ENCODE measurements at regions not wholly inside any gene's neighbourhood (a gene's known extent, or its start where the extent isn't known, plus 50 kb on each side); places are given as distances from the start of the nearest gene placed in this dataset.

DNA sequence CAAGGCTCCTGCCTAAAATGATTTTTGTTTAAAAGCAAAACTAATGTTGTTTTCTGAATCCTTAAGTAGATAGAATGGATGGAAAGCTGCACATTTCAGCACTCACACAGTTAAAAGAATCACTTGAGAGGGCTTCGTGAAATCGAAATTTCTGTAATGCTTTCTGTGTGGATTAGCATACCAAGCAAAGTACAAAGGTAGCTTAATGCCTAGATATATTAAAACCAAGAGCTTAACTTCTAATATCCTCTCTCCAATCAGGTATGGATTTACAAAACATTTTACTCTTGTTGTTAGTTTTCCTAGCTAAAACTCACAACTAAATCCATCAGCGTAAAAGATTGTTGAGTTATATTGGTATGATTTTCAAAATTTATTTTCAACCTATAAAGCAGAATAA lies 378.8 kb upstream of the PRMT6 start:
- no peak for DNase-seq (ENCODE audit: low spot score)

GRCh38 chr1:106678279-106679050 lies 378.0 kb upstream of the PRMT6 start:
- peak; percentile 31 for DNase-seq (ENCODE audit: low spot score)

DNA sequence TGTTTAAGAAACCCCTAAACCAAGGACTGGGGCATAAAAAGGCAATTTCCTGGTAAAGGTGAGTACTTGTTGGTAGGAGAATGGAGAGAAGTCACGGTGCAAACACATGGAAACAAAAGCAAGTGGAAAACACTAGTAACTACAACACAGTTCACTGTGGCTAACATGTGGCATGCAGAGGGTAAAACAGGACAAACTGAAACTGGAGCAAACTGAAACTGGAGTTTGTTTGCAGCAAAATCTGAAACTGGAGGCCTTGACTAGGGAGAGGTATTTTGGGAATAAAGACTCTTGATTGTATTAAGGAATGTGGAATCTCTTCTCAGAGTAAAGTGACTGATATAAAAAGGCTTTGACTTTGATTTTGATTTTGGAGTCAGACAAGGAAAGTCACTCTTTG lies 376.3 kb upstream of the PRMT6 start:
- DNase-seq (ENCODE audit: low spot score) = no peak

GRCh38 chr1:106680776-106681344 lies 375.6 kb upstream of the PRMT6 start:
- DNase-seq (ENCODE audit: low spot score) = no peak

GRCh38 chr1:106681939-106682522 lies 374.4 kb upstream of the PRMT6 start:
- no peak for DNase-seq (ENCODE audit: low spot score)

GRCh38 chr1:106688446-106688845 lies 368.0 kb upstream of the PRMT6 start:
- no peak for DNase-seq (ENCODE audit: low spot score)

- DNase-seq (ENCODE audit: low spot score) = no peak
Measured at GRCh38 chr1:106698660-106699059, 357.8 kb upstream of the PRMT6 start.

- DNase-seq (ENCODE audit: low spot score) = peak; percentile 9
Measured at GRCh38 chr1:106699433-106699832, 357.0 kb upstream of the PRMT6 start.

DNA sequence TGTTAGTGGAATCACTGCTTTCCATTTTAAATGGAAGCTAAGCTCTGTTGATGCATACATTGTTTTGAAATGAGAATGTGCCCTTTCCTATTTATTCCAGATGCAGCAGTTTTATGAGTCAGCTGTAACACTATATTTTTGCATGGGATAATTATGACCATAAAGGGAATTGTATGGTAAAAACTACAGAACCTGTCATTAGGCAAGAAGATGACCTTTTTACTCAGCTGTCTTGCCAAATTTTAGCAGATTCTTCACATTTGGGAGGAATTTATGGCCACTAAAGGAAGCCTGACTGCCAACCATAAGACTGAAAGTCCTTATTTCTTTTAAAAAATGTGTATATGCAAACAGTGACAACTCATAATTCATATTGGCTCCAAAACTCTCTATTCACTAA lies 356.3 kb upstream of the PRMT6 start:
- DNase-seq (ENCODE audit: low spot score) = peak; percentile 19

DNA sequence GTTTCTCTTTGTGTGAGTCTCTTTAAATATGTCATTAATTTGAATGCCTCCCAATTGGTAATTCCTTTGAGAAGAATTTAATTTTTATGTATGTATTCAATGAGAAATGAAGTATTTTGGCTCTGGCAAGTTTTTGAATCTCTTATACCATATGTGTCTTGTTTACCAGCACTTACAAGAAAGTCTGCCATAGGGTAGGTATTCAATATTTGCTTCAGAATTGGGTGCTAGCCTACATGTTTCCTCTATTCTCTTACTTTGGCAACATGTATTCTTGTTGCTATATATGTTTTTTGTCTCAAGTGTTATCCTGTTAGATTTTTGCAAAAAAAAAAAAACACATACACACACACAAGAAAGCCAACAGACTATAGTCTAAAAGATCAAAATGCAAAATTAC lies 350.5 kb upstream of the PRMT6 start:
- no peak for DNase-seq (ENCODE audit: low spot score)

- DNase-seq (ENCODE audit: low spot score) = no peak
Measured at GRCh38 chr1:106717591-106717990, 338.9 kb upstream of the PRMT6 start.

DNA sequence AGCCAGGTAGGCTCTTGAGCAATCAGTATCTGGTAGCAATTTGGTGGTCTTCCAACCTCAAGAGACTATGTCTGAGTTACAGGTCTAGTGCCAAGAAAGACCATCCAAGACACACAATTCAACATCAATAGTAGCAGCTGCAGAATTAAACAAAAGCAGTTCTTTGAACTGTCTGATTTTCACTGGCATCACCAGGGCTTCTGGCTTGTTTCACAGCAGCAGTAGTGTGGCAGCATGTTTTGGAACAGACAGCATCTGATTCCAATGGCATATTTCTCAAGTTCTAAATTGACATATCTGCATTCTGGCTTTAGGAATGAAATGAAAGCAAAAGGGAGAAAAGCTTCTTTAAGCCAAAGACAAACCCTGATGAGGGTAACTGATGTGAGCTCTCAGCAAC lies 334.7 kb upstream of the PRMT6 start:
- DNase-seq (ENCODE audit: low spot score) = no peak

- no peak for DNase-seq (ENCODE audit: low spot score)
Measured at GRCh38 chr1:106722466-106722865, 334.0 kb upstream of the PRMT6 start.

DNA sequence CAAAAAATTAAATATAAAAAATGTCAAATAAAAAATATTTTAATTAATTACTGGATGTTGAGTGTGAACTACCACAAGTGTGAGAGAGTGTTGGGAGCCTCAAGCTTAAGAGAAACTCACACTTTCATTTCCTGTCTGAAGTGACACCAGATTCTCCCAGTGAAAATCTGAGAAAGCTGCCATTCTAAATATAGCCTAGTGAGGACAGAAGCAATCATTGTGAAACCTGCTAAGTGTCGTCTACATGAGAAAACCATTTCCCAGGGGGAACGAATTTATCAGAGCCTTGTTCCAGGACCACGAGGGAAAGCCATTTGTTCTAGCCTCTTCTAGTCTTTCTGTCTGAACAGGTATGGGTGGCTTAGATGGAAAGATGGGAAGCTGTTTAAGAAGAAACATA lies 329.3 kb upstream of the PRMT6 start:
- no peak for DNase-seq (ENCODE audit: low spot score)

GRCh38 chr1:106746448-106747085 lies 309.9 kb upstream of the PRMT6 start:
- DNase-seq (ENCODE audit: low spot score) = no peak

- no peak for DNase-seq (ENCODE audit: low spot score)
Measured at GRCh38 chr1:106747232-106747631, 309.2 kb upstream of the PRMT6 start.

- no peak for DNase-seq (ENCODE audit: low spot score)
Measured at GRCh38 chr1:106747791-106748190, 308.7 kb upstream of the PRMT6 start.

DNA sequence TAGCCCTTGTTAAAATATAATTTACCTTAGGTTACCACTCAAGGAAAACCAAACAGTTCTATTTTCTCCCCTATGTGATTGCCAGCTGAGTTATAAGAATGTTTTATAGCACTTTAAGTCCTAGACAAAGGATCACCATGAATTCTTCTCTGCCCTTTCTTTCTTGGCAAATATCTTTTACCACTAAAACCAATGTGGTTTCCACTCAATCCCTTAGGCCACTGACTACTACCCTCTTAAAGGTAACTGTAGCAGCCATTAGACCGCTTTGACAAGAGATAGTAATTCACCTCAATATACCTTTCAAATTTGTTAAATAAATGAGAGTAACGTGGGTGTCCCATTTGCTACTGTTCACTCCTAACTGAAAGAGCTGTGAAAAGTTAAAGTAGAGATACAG lies 307.9 kb upstream of the PRMT6 start:
- DNase-seq (ENCODE audit: low spot score) = no peak

GRCh38 chr1:106749491-106749890 lies 307.0 kb upstream of the PRMT6 start:
- no peak for DNase-seq (ENCODE audit: low spot score)

DNA sequence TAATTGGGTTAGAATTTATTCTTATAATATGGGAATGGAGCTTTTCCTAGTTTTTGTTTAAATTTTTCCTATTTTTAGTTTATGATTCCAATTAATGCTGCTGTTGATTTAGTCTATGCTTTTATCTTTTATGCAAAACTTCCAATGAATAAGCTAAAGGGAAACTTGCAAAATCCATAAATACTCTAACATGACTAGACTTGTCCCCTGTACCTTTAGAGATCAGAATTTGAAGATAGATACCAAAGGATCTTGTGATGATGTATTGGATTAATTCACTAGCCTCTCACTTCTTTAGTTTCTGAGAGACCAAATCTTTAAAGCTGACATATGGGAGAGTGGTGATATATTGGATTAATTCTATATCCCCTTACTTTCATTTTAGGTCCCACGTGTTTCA lies 306.6 kb upstream of the PRMT6 start:
- no peak for DNase-seq (ENCODE audit: low spot score)

DNA sequence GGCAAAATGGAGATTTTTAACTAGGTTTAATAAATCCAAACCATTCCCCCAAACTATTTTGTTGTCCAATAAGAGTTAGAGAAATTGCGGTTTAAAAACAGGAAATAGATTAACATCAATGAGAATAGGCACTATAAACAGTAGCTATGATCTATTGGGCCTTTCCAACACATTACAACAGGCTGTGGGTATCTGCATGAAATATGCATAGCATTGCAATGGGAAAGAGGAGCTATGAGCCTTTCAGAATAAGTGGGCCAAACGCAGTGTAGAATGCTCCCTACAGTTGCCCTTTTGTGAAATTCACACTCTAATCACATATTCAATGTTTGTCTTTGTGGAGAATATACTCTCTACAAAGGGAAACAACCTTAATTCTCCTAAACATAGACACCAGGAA lies 305.5 kb upstream of the PRMT6 start:
- DNase-seq (ENCODE audit: low spot score) = no peak

- peak; percentile 7 for DNase-seq (ENCODE audit: low spot score)
Measured at GRCh38 chr1:106753066-106753465, 303.4 kb upstream of the PRMT6 start.

- DNase-seq (ENCODE audit: low spot score) = no peak
Measured at GRCh38 chr1:106754957-106755356, 301.5 kb upstream of the PRMT6 start.

All from AG08395 (cell line).